Type B pancreatic cell (in vitro differentiated cells): ENCODE measurements at regions not wholly inside any gene's neighbourhood (a gene's known extent, or its start where the extent isn't known, plus 50 kb on each side); places are given as distances from the start of the nearest gene placed in this dataset.

Experiments
- DNase-seq: peaks from one replicate; pipeline ENCODE4 v3.0.0; 2021; ENCODE audit warnings: mixed read lengths; ENCODE audit not compliant: unreplicated experiment; ENCODE audit errors: extremely low spot score
- H3K27ac Mint-ChIP-seq: 2 replicates; pipeline ENCODE4 v1.8.0; 2021; ENCODE audit warnings: mild to moderate bottlenecking, mixed read lengths
- H3K27me3 Mint-ChIP-seq: 2 replicates; pipeline ENCODE4 v1.8.0; 2021; ENCODE audit warnings: mixed read lengths
- H3K36me3 Mint-ChIP-seq: 2 replicates; pipeline ENCODE4 v1.8.0; 2021; ENCODE audit warnings: mixed read lengths
- H3K4me1 Mint-ChIP-seq: one replicate; pipeline ENCODE4 v1.8.0; 2021; ENCODE audit warnings: mixed read lengths; ENCODE audit not compliant: unreplicated experiment
- H3K4me3 Mint-ChIP-seq: 2 replicates; pipeline ENCODE4 v1.8.0; 2021; ENCODE audit warnings: mild to moderate bottlenecking, mixed read lengths
- H3K9me3 Mint-ChIP-seq: 2 replicates; pipeline ENCODE4 v1.8.0; 2021; ENCODE audit warnings: mixed read lengths
- CTCF ChIP-seq: fragments of 200-600 bp; sonication (generic); conservative IDR thresholded peaks from 2 replicates; pipeline ENCODE4 v1.5.0; 2021; ENCODE audit warnings: antibody characterized with exemption, mild to moderate bottlenecking

GRCh38 chr7:85829817-85830432, 643.1 kb upstream of the SEMA3D start:
- H3K27me3 Mint-ChIP-seq = no peaks in the 10 kb centered on the region
- peak; percentile 74 for TF ChIP-seq CTCF
- no peaks in the 10 kb centered on the region for H3K36me3 Mint-ChIP-seq
- no peak overlapping the region for H3K27ac Mint-ChIP-seq
- peaks cover 14% of the 10 kb centered on the region for H3K4me1 Mint-ChIP-seq
- H3K4me3 Mint-ChIP-seq = no peak overlapping the region
- DNase-seq = no peak
- H3K9me3 Mint-ChIP-seq = peaks cover 6% of the 10 kb centered on the region

GRCh38 chr7:85829176-85829575, 642.3 kb upstream of the SEMA3D start:
- no peak for DNase-seq
- Mint-ChIP-seq H3K27me3 (no peaks in the 10 kb centered on the region), H3K4me3 (no peak overlapping the region), H3K36me3 (no peaks in the 10 kb centered on the region), H3K27ac (no peak overlapping the region), H3K4me1 (peaks cover 14% of the 10 kb centered on the region), H3K9me3 (peaks cover 6% of the 10 kb centered on the region)
- TF ChIP-seq CTCF = no peak

GRCh38 chr7:85828614-85829013, 641.8 kb upstream of the SEMA3D start:
- no peak overlapping the region for H3K4me3 Mint-ChIP-seq
- TF ChIP-seq CTCF = no peak
- peaks cover 6% of the 10 kb centered on the region for H3K9me3 Mint-ChIP-seq
- DNase-seq = no peak
- no peak overlapping the region for H3K27ac Mint-ChIP-seq
- no peaks in the 10 kb centered on the region for H3K27me3 Mint-ChIP-seq
- no peaks in the 10 kb centered on the region for H3K36me3 Mint-ChIP-seq
- peaks cover 14% of the 10 kb centered on the region for H3K4me1 Mint-ChIP-seq

- peaks cover 6% of the 10 kb centered on the region for H3K9me3 Mint-ChIP-seq
- no peaks in the 10 kb centered on the region for H3K27me3 Mint-ChIP-seq
- H3K27ac Mint-ChIP-seq = no peak overlapping the region
- no peak for DNase-seq
- H3K36me3 Mint-ChIP-seq = no peaks in the 10 kb centered on the region
- TF ChIP-seq CTCF = no peak
- H3K4me3 Mint-ChIP-seq = no peak overlapping the region
- no peaks in the 10 kb centered on the region for H3K4me1 Mint-ChIP-seq
These were observed 636.7 kb upstream of the SEMA3D start for GRCh38 chr7:85823396-85824080.

- Mint-ChIP-seq H3K4me1 (no peaks in the 10 kb centered on the region), H3K27me3 (no peaks in the 10 kb centered on the region), H3K4me3 (no peak overlapping the region), H3K27ac (no peak overlapping the region), H3K36me3 (no peaks in the 10 kb centered on the region), H3K9me3 (peaks cover 6% of the 10 kb centered on the region)
- DNase-seq = no peak
- no peak for TF ChIP-seq CTCF
These were observed 635.1 kb upstream of the SEMA3D start for GRCh38 chr7:85821926-85822325.
